CD8-positive, alpha-beta memory T cell (primary cell): ENCODE measurements at regions not wholly inside any gene's neighbourhood (a gene's known extent, or its start where the extent isn't known, plus 50 kb on each side); places are given as distances from the start of the nearest gene placed in this dataset.

ENCODE experiments used
- CTCF ChIA-PET: fragments of 350-600 bp; sonication (Branson Sonifier 250); formaldehyde crosslinking; loops from one replicate; lab custom pipeline; 2021; ENCODE audit warnings: antibody characterized with exemption; lab: Charles Lee
- POLR2A ChIA-PET: fragments of 350-600 bp; sonication (Branson Sonifier 250); formaldehyde crosslinking; loops from one replicate; lab custom pipeline; 2021; ENCODE audit warnings: antibody characterized with exemption; lab: Charles Lee
- DNase-seq, 5 donors: peaks; one replicate each; pipeline versions ENCODE4 v3.0.0 to v3.0.0-alpha.2; 2020 to 2022; ENCODE audit warnings: mixed read lengths in 1 of 5
- H3K27ac ChIP-seq: one replicate; pipeline ENCODE4 v1.7.0; 2013; ENCODE audit warnings: low read depth, mild to moderate bottlenecking, low read length, moderate library complexity
- H3K27me3 ChIP-seq: 2 replicates; pipeline ENCODE4 v1.7.0; 2013; ENCODE audit warnings: low read length, mild to moderate bottlenecking; ENCODE audit not compliant: insufficient read depth, poor library complexity, severe bottlenecking
- H3K36me3 ChIP-seq: 2 replicates; pipeline ENCODE4 v1.7.0; 2013; ENCODE audit warnings: mild to moderate bottlenecking, low read length, moderate library complexity; ENCODE audit not compliant: insufficient read depth
- H3K4me1 ChIP-seq: 2 replicates; pipeline ENCODE4 v1.7.0; 2013; ENCODE audit warnings: mild to moderate bottlenecking, low read length, moderate library complexity; ENCODE audit not compliant: insufficient read depth
- H3K4me3 ChIP-seq: 2 replicates; pipeline ENCODE4 v1.7.0; 2013; ENCODE audit warnings: mild to moderate bottlenecking, low read length
- H3K9me3 ChIP-seq: 2 replicates; pipeline ENCODE4 v1.7.0; 2013; ENCODE audit warnings: mild to moderate bottlenecking, low read length
- H3K27ac Mint-ChIP-seq, 8 donors: one replicate each; pipeline ENCODE4 v1.8.0; 2020 to 2021; ENCODE audit warnings: mixed read lengths in 8 of 8, mild to moderate bottlenecking in 6 of 8, inconsistent platforms in 3 of 8, moderate library complexity in 3 of 8
- H3K27me3 Mint-ChIP-seq, 2 donors: one replicate each; pipeline ENCODE4 v1.8.0; 2020 to 2021; ENCODE audit warnings: mixed read lengths in 2 of 2, mild to moderate bottlenecking in 1 of 2, moderate library complexity in 1 of 2
- H3K36me3 Mint-ChIP-seq, 3 donors: one replicate each; pipeline ENCODE4 v1.8.0; 2020 to 2021; ENCODE audit warnings: mixed read lengths in 3 of 3, inconsistent platforms in 1 of 3, mild to moderate bottlenecking in 1 of 3
- H3K4me1 Mint-ChIP-seq, 3 donors: one replicate each; pipeline ENCODE4 v1.8.0; 2020 to 2021; ENCODE audit warnings: mixed read lengths in 3 of 3, inconsistent platforms in 1 of 3, mild to moderate bottlenecking in 1 of 3
- H3K4me3 Mint-ChIP-seq, 7 donors: one replicate each; pipeline ENCODE4 v1.8.0; 2020 to 2021; ENCODE audit warnings: mixed read lengths in 7 of 7, mild to moderate bottlenecking in 6 of 7, moderate library complexity in 4 of 7, inconsistent platforms in 2 of 7
- H3K9me3 Mint-ChIP-seq, 5 donors: one replicate each; pipeline ENCODE4 v1.8.0; 2020 to 2022; ENCODE audit warnings: mixed read lengths in 5 of 5, mild to moderate bottlenecking in 3 of 5, moderate library complexity in 2 of 5, inconsistent platforms in 1 of 5

GRCh38 chr6:94751641-94752329 lies 825.5 kb upstream of the MANEA start:
- Mint-ChIP-seq H3K27ac (no peak overlapping the region), H3K4me3 (no peak overlapping the region), H3K27me3 (no peaks in the 10 kb centered on the region), H3K36me3 (no peaks in the 10 kb centered on the region), H3K9me3 (peaks cover 0 to 13% (median 7%) of the 10 kb centered on the region in 5 donors), H3K4me1 (no peaks in the 10 kb centered on the region)
- Histone ChIP-seq H3K4me1 (no peaks in the 10 kb centered on the region), H3K27me3 (no peaks in the 10 kb centered on the region), H3K27ac (no peak overlapping the region), H3K4me3 (no peak overlapping the region), H3K36me3 (no peaks in the 10 kb centered on the region), H3K9me3 (no peaks in the 10 kb centered on the region)
- ChIA-PET POLR2A (no interaction called here), CTCF (no interaction called here)
- no peak for DNase-seq

- H3K4me3 Mint-ChIP-seq, result no peak overlapping the region
- Histone ChIP-seq H3K27ac (no peak overlapping the region), H3K27me3 (no peaks in the 10 kb centered on the region), H3K4me1 (no peaks in the 10 kb centered on the region), H3K4me3 (no peak overlapping the region), H3K36me3 (no peaks in the 10 kb centered on the region), H3K9me3 (no peaks in the 10 kb centered on the region)
- CTCF ChIA-PET, result no interaction called here
- H3K27ac Mint-ChIP-seq, result no peak overlapping the region
- no peaks in the 10 kb centered on the region for H3K27me3 Mint-ChIP-seq
- H3K36me3 Mint-ChIP-seq, result no peaks in the 10 kb centered on the region
- H3K4me1 Mint-ChIP-seq, result no peaks in the 10 kb centered on the region
- peaks cover 2 to 23% (median 7%) of the 10 kb centered on the region in 5 donors for H3K9me3 Mint-ChIP-seq
- no peak for DNase-seq
- POLR2A ChIA-PET, result no interaction called here
Measured at GRCh38 chr6:94736236-94736635, 841.1 kb upstream of the MANEA start.

GRCh38 chr6:94735270-94735669 lies 842.1 kb upstream of the MANEA start:
- Mint-ChIP-seq H3K4me3 (no peak overlapping the region), H3K9me3 (peaks cover 0 to 24% (median 7%) of the 10 kb centered on the region in 5 donors), H3K4me1 (no peaks in the 10 kb centered on the region), H3K27me3 (no peaks in the 10 kb centered on the region), H3K27ac (no peak overlapping the region), H3K36me3 (no peaks in the 10 kb centered on the region)
- Histone ChIP-seq H3K4me3 (no peak overlapping the region), H3K27ac (no peak overlapping the region), H3K9me3 (no peaks in the 10 kb centered on the region), H3K4me1 (no peaks in the 10 kb centered on the region), H3K27me3 (no peaks in the 10 kb centered on the region), H3K36me3 (no peaks in the 10 kb centered on the region)
- ChIA-PET POLR2A (no interaction called here), CTCF (no interaction called here)
- DNase-seq, result no peak

GRCh38 chr6:94734751-94735150 lies 842.6 kb upstream of the MANEA start:
- Mint-ChIP-seq H3K27ac (no peak overlapping the region), H3K36me3 (no peaks in the 10 kb centered on the region), H3K27me3 (no peaks in the 10 kb centered on the region), H3K4me1 (no peaks in the 10 kb centered on the region), H3K4me3 (no peak overlapping the region), H3K9me3 (peaks cover 0 to 19% (median 6%) of the 10 kb centered on the region in 5 donors)
- DNase-seq, result no peak
- CTCF ChIA-PET, result no interaction called here
- Histone ChIP-seq H3K27me3 (no peaks in the 10 kb centered on the region), H3K4me3 (no peak overlapping the region), H3K27ac (no peak overlapping the region), H3K4me1 (no peaks in the 10 kb centered on the region), H3K9me3 (no peaks in the 10 kb centered on the region), H3K36me3 (no peaks in the 10 kb centered on the region)
- POLR2A ChIA-PET, result no interaction called here

GRCh38 chr6:94733066-94733465 lies 844.3 kb upstream of the MANEA start:
- ChIA-PET CTCF (no interaction called here), POLR2A (no interaction called here)
- H3K4me1 ChIP-seq, result no peaks in the 10 kb centered on the region
- no peak overlapping the region for H3K27ac Mint-ChIP-seq
- no peak overlapping the region for H3K4me3 Mint-ChIP-seq
- no peaks in the 10 kb centered on the region for H3K36me3 ChIP-seq
- no peaks in the 10 kb centered on the region for H3K27me3 ChIP-seq
- no peak overlapping the region for H3K27ac ChIP-seq
- H3K27me3 Mint-ChIP-seq, result no peaks in the 10 kb centered on the region
- no peaks in the 10 kb centered on the region for H3K36me3 Mint-ChIP-seq
- no peaks in the 10 kb centered on the region for H3K9me3 ChIP-seq
- H3K4me1 Mint-ChIP-seq, result no peaks in the 10 kb centered on the region
- peaks cover 0 to 22% (median 2%) of the 10 kb centered on the region in 5 donors for H3K9me3 Mint-ChIP-seq
- no peak overlapping the region for H3K4me3 ChIP-seq
- no peak for DNase-seq

GRCh38 chr6:94727710-94728109 lies 849.6 kb upstream of the MANEA start:
- Histone ChIP-seq H3K36me3 (no peaks in the 10 kb centered on the region), H3K4me1 (no peaks in the 10 kb centered on the region), H3K4me3 (no peak overlapping the region), H3K27ac (no peak overlapping the region), H3K9me3 (peaks cover 4% of the 10 kb centered on the region), H3K27me3 (no peaks in the 10 kb centered on the region)
- no peak for DNase-seq
- CTCF ChIA-PET, result interaction anchor here (0.8 kb wide), 1 partner anchor 10 kb away, joined by 3 read pairs; no protein-coding TSS in a partner anchor
- no peaks in the 10 kb centered on the region for H3K4me1 Mint-ChIP-seq
- H3K9me3 Mint-ChIP-seq, result peaks cover 5 to 20% (median 17%) of the 10 kb centered on the region in 5 donors
- no peaks in the 10 kb centered on the region for H3K27me3 Mint-ChIP-seq
- no peaks in the 10 kb centered on the region for H3K36me3 Mint-ChIP-seq
- no peak overlapping the region for H3K27ac Mint-ChIP-seq
- no peak overlapping the region for H3K4me3 Mint-ChIP-seq
- POLR2A ChIA-PET, result no interaction called here

GRCh38 chr6:94721459-94721858 lies 855.9 kb upstream of the MANEA start:
- Mint-ChIP-seq H3K27ac (no peak overlapping the region), H3K4me1 (no peaks in the 10 kb centered on the region), H3K9me3 (peaks cover 1 to 18% (median 7%) of the 10 kb centered on the region in 5 donors), H3K4me3 (no peak overlapping the region), H3K27me3 (no peaks in the 10 kb centered on the region), H3K36me3 (no peaks in the 10 kb centered on the region)
- Histone ChIP-seq H3K27ac (no peak overlapping the region), H3K36me3 (no peaks in the 10 kb centered on the region), H3K9me3 (no peaks in the 10 kb centered on the region), H3K27me3 (no peaks in the 10 kb centered on the region), H3K4me3 (no peak overlapping the region), H3K4me1 (no peaks in the 10 kb centered on the region)
- no peak for DNase-seq
- ChIA-PET CTCF (no interaction called here), POLR2A (no interaction called here)

GRCh38 chr6:94713446-94713845 lies 863.9 kb upstream of the MANEA start:
- Histone ChIP-seq H3K4me1 (no peaks in the 10 kb centered on the region), H3K9me3 (no peaks in the 10 kb centered on the region), H3K36me3 (no peaks in the 10 kb centered on the region), H3K27ac (no peak overlapping the region), H3K27me3 (no peaks in the 10 kb centered on the region), H3K4me3 (no peak overlapping the region)
- H3K27ac Mint-ChIP-seq, result no peak overlapping the region
- DNase-seq, result no peak
- ChIA-PET CTCF (no interaction called here), POLR2A (no interaction called here)
- no peaks in the 10 kb centered on the region for H3K4me1 Mint-ChIP-seq
- peaks cover 0 to 14% (median 6%) of the 10 kb centered on the region in 5 donors for H3K9me3 Mint-ChIP-seq
- H3K36me3 Mint-ChIP-seq, result no peaks in the 10 kb centered on the region
- no peaks in the 10 kb centered on the region for H3K27me3 Mint-ChIP-seq
- H3K4me3 Mint-ChIP-seq, result no peak overlapping the region
